HuH-7 (cell line): ENCODE measurements at regions not wholly inside any gene's neighbourhood (a gene's known extent, or its start where the extent isn't known, plus 50 kb on each side); places are given as distances from the start of the nearest gene placed in this dataset.
"Not testable (repeated sequence)": the region's sequence is repeated elsewhere in the genome, so short reads cannot be mapped to it uniquely, and the experiment has no call there.

Source experiments
- DNase-seq: peaks from one replicate; pipeline ENCODE4 v3.0.0; 2011; ENCODE audit warnings: low spot score

GRCh38 chr2:234275515-234275914 lies 221.4 kb downstream of the ARL4C start:
- no peak for DNase-seq

GRCh38 chr2:234273887-234274584 lies 222.8 kb downstream of the ARL4C start:
- DNase-seq: no peak

GRCh38 chr2:234272069-234272850 lies 221.8 kb downstream of the SPP2 start:
- no peak for DNase-seq

- no peak for DNase-seq
These were observed 220.8 kb downstream of the SPP2 start for GRCh38 chr2:234271338-234271737.

GRCh38 chr2:234269769-234270204 lies 219.3 kb downstream of the SPP2 start:
- DNase-seq: no peak

GRCh38 chr2:234267534-234267933 lies 217.0 kb downstream of the SPP2 start:
- DNase-seq: no peak

GRCh38 chr2:234266952-234267351 lies 216.4 kb downstream of the SPP2 start:
- no peak for DNase-seq

GRCh38 chr2:234265206-234265605 lies 214.7 kb downstream of the SPP2 start:
- DNase-seq: no peak

- no peak for DNase-seq
These were observed 211.2 kb downstream of the SPP2 start for GRCh38 chr2:234261736-234262135.

GRCh38 chr2:234259440-234259839 lies 208.9 kb downstream of the SPP2 start:
- DNase-seq: no peak

GRCh38 chr2:234258562-234259141 lies 208.2 kb downstream of the SPP2 start:
- no peak for DNase-seq

GRCh38 chr2:234257859-234258561 lies 207.5 kb downstream of the SPP2 start:
- no peak for DNase-seq

- DNase-seq: no peak
These were observed 206.0 kb downstream of the SPP2 start for GRCh38 chr2:234256516-234256915.

GRCh38 chr2:234254783-234255521 lies 204.4 kb downstream of the SPP2 start:
- no peak for DNase-seq

- no peak for DNase-seq
These were observed 202.3 kb downstream of the SPP2 start for GRCh38 chr2:234252772-234253171.

- DNase-seq: no peak
These were observed 201.1 kb downstream of the SPP2 start for GRCh38 chr2:234251326-234252271.

GRCh38 chr2:234250926-234251325 lies 200.4 kb downstream of the SPP2 start:
- no peak for DNase-seq

GRCh38 chr2:234249873-234250272 lies 199.4 kb downstream of the SPP2 start:
- DNase-seq: no peak

GRCh38 chr2:234249034-234249735 lies 198.7 kb downstream of the SPP2 start:
- DNase-seq: no peak

GRCh38 chr2:234248213-234248710 lies 197.8 kb downstream of the SPP2 start:
- DNase-seq: not testable (repeated sequence)
